Liver (tissue), 8 donors: ENCODE measurements at regions not wholly inside any gene's neighbourhood (a gene's known extent, or its start where the extent isn't known, plus 50 kb on each side); places are given as distances from the start of the nearest gene placed in this dataset.

Source experiments
- DNase-seq: peaks from one replicate; pipeline ENCODE4 v3.0.0-alpha.2; 2017; ENCODE audit warnings: low spot score
- H3K27ac ChIP-seq, 2 donors: one replicate each; pipeline ENCODE4 v1.7.0; 2013; ENCODE audit warnings: inconsistent platforms in 2 of 2, low read length in 2 of 2, control low read depth in 1 of 2, low read depth in 1 of 2, mild to moderate bottlenecking in 1 of 2
- H3K27me3 ChIP-seq, 4 donors: one replicate each; pipeline versions ENCODE4 v1.6.1 to v1.7.0; 2013; ENCODE audit warnings: low read length in 3 of 4, inconsistent platforms in 1 of 4, mild to moderate bottlenecking in 1 of 4, moderate library complexity in 1 of 4; ENCODE audit not compliant: control insufficient read depth in 4 of 4, insufficient read depth in 4 of 4
- H3K36me3 ChIP-seq, 4 donors: one replicate each; pipeline versions ENCODE4 v1.6.1 to v1.7.0; 2013; ENCODE audit warnings: low read length in 3 of 4, mild to moderate bottlenecking in 3 of 4, low read depth in 1 of 4, moderate library complexity in 1 of 4; ENCODE audit not compliant: control insufficient read depth in 4 of 4, insufficient read depth in 3 of 4
- H3K4me1 ChIP-seq, 4 donors: one replicate each; pipeline versions ENCODE4 v1.6.1 to v1.7.0; 2013; ENCODE audit warnings: low read length in 3 of 4, mild to moderate bottlenecking in 3 of 4, moderate library complexity in 1 of 4; ENCODE audit not compliant: control insufficient read depth in 4 of 4, insufficient read depth in 4 of 4
- H3K4me3 ChIP-seq, 3 donors: one replicate each; pipeline versions ENCODE4 v1.6.1 to v1.7.0; 2013; ENCODE audit warnings: low read length in 3 of 3, control low read depth in 1 of 3, low read depth in 1 of 3, mild to moderate bottlenecking in 1 of 3
- H3K9ac ChIP-seq, 2 donors: one replicate each; pipeline ENCODE4 v1.7.0; 2013; ENCODE audit warnings: low read length in 2 of 2, mild to moderate bottlenecking in 2 of 2, moderate library complexity in 2 of 2, control low read depth in 1 of 2, low read depth in 1 of 2
- H3K9me3 ChIP-seq, 4 donors: one replicate each; pipeline versions ENCODE4 v1.6.1 to v1.7.0; 2013; ENCODE audit warnings: low read length in 3 of 4; ENCODE audit not compliant: control insufficient read depth in 4 of 4
- EGR1 ChIP-seq, 2 donors: IDR thresholded peaks; 2 replicates each; pipeline ENCODE4 v1.6.1; 2016 to 2018; ENCODE audit warnings: antibody characterized with exemption in 2 of 2, low read depth in 2 of 2
- FOXA1 ChIP-seq: IDR thresholded peaks from 2 replicates; pipeline ENCODE4 v1.6.1; 2016; ENCODE audit warnings: antibody characterized with exemption
- FOXA2 ChIP-seq: IDR thresholded peaks from 2 replicates; pipeline ENCODE4 v1.6.1; 2016; ENCODE audit warnings: antibody characterized with exemption
- GABPA ChIP-seq, 2 donors: IDR thresholded peaks in 1 of 2; conservative IDR thresholded peaks in 1 of 2; 2 replicates each; pipeline ENCODE4 v1.6.1; 2016; ENCODE audit warnings: antibody characterized with exemption in 2 of 2, mild to moderate bottlenecking in 1 of 2, moderate library complexity in 1 of 2
- HNF4A ChIP-seq, 2 donors: conservative IDR thresholded peaks; 2 replicates each; pipeline ENCODE4 v1.6.1; 2016; ENCODE audit warnings: antibody characterized with exemption in 2 of 2, mild to moderate bottlenecking in 2 of 2
- HNF4G ChIP-seq: IDR thresholded peaks from 2 replicates; pipeline ENCODE4 v1.6.1; 2016; ENCODE audit warnings: antibody characterized with exemption
- JUND ChIP-seq, 2 donors: IDR thresholded peaks; 2 replicates each; pipeline ENCODE4 v1.6.1; 2016; ENCODE audit warnings: antibody characterized with exemption in 2 of 2
- NR2F2 ChIP-seq: IDR thresholded peaks from 2 replicates; pipeline ENCODE4 v1.6.1; 2016; ENCODE audit warnings: antibody characterized with exemption
- RXRA ChIP-seq, 2 donors: IDR thresholded peaks; 2 replicates each; pipeline ENCODE4 v1.6.1; 2017 to 2018; ENCODE audit warnings: antibody characterized with exemption in 2 of 2, mild to moderate bottlenecking in 1 of 2
- TAF1 ChIP-seq: conservative IDR thresholded peaks from 2 replicates; pipeline ENCODE4 v1.6.1; 2016; ENCODE audit warnings: antibody characterized with exemption, mild to moderate bottlenecking
- YY1 ChIP-seq: IDR thresholded peaks from 2 replicates; pipeline ENCODE4 v1.6.1; 2016; ENCODE audit warnings: antibody characterized with exemption, mild to moderate bottlenecking
- ZBTB33 ChIP-seq: IDR thresholded peaks from 2 replicates; pipeline ENCODE4 v1.6.1; 2016; ENCODE audit warnings: antibody characterized with exemption
- whole genome bisulfite sequencing: extraction: QIAGEN DNeasy Blood & Tissue Kit; methylation state at CpG from one replicate; pipeline ENCODE4 v1.1.7; 2013; 5-methylcytosine and 5-hydroxymethylcytosine counted together
- TF ChIP-seq, protein P1 (sequence below): IDR thresholded peaks from 2 replicates; pipeline ENCODE4 v1.6.1; 2016; ENCODE audit warnings: antibody characterized with exemption
- TF ChIP-seq, protein P2 (sequence below): IDR thresholded peaks from 2 replicates; pipeline ENCODE4 v1.6.1; 2016; ENCODE audit warnings: antibody characterized with exemption
- TF ChIP-seq, protein P3 (sequence below): fragments of 150-350 bp; IDR thresholded peaks from 2 replicates; pipeline ENCODE4 v1.5.1; 2017; ENCODE audit warnings: improper control_type of control experiment, low read depth, low read length; ENCODE audit not compliant: missing input control
- TF ChIP-seq, protein P4 (sequence below): IDR thresholded peaks from 2 replicates; pipeline ENCODE4 v1.6.1; 2016; ENCODE audit warnings: antibody characterized with exemption, mild to moderate bottlenecking
- donor health status: healthy.
- donor health status: healthy.
- donor health status: healthy.
- donor health status: healthy.
- donor health status: healthy.

DNA sequence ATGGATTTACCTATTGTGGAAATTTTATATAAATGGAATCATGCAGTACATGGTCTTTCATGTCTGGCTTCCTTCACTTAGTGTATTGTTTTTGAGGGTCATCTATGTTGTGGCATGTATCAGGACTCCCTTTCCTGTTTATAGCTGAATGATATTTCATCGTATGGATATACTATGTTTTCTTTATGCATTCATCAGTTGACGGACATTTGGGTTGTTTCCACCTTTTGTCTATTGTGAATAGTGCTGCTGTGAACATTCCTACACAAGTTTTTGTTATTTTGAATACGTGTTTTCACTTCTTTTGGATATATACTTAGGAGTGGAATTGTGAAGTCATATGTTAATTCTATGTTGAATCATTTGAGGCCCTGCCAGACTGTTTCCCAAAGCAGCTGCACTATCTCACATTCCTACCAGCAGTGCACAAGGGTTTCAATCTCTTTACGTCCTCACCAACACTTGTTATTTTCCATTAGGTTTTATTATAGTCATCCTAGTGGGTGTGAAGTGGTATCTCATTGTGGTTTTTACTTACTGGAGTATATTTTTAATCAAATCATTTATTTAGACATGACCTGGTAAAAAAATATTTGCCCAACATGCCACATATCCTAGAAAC lies 262.7 kb downstream of the DLEU7 start:
- Histone ChIP-seq H3K4me1 (peaks cover 0 to 11% (median 9%) of the 10 kb centered on the region in 4 donors), H3K36me3 (no peaks in the 10 kb centered on the region), H3K27me3 (no peaks in the 10 kb centered on the region), H3K4me3 (no peak overlapping the region), H3K27ac (no peak overlapping the region), H3K9ac (no peak overlapping the region), H3K9me3 (no peaks in the 10 kb centered on the region)
- DNase-seq, result no peak
- WGBS, result 75% methylated on average over 4 of the region's 4 CpGs
- TF ChIP-seq RXRA (IDR thresholded peaks at IDR 0.05) (no peak), ZBTB33 (no peak), JUND (IDR thresholded peaks at IDR 0.05) (no peak), TAF1 (no peak), HNF4G (no peak), NR2F2 (no peak), GABPA (IDR thresholded peaks at IDR 0.05 in 1 of 2, conservative IDR thresholded peaks at IDR 0.05 in 1 of 2) (no peak), FOXA2 (no peak), EGR1 (IDR thresholded peaks at IDR 0.05; ENCODE audit: low read depth in 2 of 2) (no peak), HNF4A (conservative IDR thresholded peaks at IDR 0.05) (no peak), FOXA1 (no peak), YY1 (no peak)
- TF ChIP-seq, protein P1, sequence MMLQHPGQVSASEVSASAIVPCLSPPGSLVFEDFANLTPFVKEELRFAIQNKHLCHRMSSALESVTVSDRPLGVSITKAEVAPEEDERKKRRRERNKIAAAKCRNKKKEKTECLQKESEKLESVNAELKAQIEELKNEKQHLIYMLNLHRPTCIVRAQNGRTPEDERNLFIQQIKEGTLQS, result no peak
- TF ChIP-seq, protein P2, sequence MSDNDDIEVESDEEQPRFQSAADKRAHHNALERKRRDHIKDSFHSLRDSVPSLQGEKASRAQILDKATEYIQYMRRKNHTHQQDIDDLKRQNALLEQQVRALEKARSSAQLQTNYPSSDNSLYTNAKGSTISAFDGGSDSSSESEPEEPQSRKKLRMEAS, result no peak
- TF ChIP-seq, protein P3, sequence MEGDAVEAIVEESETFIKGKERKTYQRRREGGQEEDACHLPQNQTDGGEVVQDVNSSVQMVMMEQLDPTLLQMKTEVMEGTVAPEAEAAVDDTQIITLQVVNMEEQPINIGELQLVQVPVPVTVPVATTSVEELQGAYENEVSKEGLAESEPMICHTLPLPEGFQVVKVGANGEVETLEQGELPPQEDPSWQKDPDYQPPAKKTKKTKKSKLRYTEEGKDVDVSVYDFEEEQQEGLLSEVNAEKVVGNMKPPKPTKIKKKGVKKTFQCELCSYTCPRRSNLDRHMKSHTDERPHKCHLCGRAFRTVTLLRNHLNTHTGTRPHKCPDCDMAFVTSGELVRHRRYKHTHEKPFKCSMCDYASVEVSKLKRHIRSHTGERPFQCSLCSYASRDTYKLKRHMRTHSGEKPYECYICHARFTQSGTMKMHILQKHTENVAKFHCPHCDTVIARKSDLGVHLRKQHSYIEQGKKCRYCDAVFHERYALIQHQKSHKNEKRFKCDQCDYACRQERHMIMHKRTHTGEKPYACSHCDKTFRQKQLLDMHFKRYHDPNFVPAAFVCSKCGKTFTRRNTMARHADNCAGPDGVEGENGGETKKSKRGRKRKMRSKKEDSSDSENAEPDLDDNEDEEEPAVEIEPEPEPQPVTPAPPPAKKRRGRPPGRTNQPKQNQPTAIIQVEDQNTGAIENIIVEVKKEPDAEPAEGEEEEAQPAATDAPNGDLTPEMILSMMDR, result no peak
- TF ChIP-seq, protein P4, sequence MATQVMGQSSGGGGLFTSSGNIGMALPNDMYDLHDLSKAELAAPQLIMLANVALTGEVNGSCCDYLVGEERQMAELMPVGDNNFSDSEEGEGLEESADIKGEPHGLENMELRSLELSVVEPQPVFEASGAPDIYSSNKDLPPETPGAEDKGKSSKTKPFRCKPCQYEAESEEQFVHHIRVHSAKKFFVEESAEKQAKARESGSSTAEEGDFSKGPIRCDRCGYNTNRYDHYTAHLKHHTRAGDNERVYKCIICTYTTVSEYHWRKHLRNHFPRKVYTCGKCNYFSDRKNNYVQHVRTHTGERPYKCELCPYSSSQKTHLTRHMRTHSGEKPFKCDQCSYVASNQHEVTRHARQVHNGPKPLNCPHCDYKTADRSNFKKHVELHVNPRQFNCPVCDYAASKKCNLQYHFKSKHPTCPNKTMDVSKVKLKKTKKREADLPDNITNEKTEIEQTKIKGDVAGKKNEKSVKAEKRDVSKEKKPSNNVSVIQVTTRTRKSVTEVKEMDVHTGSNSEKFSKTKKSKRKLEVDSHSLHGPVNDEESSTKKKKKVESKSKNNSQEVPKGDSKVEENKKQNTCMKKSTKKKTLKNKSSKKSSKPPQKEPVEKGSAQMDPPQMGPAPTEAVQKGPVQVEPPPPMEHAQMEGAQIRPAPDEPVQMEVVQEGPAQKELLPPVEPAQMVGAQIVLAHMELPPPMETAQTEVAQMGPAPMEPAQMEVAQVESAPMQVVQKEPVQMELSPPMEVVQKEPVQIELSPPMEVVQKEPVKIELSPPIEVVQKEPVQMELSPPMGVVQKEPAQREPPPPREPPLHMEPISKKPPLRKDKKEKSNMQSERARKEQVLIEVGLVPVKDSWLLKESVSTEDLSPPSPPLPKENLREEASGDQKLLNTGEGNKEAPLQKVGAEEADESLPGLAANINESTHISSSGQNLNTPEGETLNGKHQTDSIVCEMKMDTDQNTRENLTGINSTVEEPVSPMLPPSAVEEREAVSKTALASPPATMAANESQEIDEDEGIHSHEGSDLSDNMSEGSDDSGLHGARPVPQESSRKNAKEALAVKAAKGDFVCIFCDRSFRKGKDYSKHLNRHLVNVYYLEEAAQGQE, result no peak
